GM19043 (cell line): ENCODE measurements at regions not wholly inside any gene's neighbourhood (a gene's known extent, or its start where the extent isn't known, plus 50 kb on each side); places are given as distances from the start of the nearest gene placed in this dataset.

Experiments used
- ATAC-seq: cut with Tn5 transposase; IDR thresholded peaks from one replicate; pipeline ENCODE4 v1.9.1; 2021; ENCODE audit warnings: low read depth; ENCODE audit not compliant: unreplicated experiment

DNA sequence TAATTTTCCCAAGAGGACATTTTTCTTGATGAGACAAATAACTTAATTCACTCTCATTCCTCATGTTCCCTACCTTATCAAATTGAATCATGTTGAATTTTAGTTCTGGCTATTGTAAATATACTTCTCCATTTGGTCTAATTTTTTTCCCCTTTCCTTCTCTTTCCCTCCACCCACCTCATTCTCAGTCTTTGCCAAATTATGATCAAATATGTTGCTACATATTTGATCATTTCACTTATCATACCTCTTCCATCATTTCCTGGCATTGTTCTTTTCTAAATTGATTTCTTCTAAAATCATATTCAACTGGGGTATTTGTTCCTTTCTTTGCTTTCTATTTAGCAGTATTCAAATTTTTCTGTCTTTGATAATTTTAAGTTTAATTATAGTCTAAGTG lies 52.3 kb downstream of the HDGFL1 start:
- ATAC-seq, result no peak

DNA sequence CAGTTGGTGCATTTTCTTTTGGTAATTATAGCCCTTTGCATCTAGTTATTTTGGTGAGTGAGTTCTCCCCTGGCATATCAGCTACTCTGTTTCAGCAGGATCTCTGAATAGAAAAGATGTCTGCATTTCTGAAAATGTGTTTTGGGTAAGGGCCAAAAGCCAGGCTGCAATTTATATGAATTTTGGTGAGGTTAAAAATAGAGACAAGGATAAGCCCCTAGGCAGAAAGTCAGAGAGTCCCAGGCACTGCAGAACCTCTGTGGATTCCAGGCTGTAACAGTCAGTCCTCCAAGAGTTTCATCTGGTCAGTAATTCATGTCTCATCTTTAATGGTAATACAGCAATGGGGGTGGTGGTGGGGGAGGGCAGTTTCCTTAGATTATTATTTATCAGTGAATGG lies 53.0 kb downstream of the HDGFL1 start:
- ATAC-seq, result no peak

DNA sequence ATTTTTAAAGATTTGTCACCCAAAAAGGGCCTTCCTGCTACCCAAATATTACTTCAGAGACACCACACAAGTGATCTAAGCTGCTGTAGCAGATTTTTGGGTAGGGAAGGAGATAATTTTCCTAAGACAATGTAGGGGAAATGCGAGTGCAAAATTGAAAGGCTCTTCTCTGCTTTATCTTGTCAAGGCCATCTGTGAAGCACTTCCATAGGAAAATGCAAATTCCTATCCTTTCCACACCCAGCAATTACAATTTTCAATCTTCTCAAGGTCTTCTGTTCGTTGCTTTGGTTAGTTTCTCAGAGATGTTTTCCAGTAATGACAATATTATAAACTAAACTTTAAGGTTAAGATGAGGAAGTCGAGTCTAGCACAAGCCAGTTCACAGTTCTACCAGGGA lies 53.4 kb downstream of the HDGFL1 start:
- ATAC-seq, result no peak

GRCh38 chr6:22627644-22628043 lies 58.3 kb downstream of the HDGFL1 start:
- no peak for ATAC-seq

- no peak for ATAC-seq
Measured at GRCh38 chr6:22631091-22631490, 61.7 kb downstream of the HDGFL1 start.

DNA sequence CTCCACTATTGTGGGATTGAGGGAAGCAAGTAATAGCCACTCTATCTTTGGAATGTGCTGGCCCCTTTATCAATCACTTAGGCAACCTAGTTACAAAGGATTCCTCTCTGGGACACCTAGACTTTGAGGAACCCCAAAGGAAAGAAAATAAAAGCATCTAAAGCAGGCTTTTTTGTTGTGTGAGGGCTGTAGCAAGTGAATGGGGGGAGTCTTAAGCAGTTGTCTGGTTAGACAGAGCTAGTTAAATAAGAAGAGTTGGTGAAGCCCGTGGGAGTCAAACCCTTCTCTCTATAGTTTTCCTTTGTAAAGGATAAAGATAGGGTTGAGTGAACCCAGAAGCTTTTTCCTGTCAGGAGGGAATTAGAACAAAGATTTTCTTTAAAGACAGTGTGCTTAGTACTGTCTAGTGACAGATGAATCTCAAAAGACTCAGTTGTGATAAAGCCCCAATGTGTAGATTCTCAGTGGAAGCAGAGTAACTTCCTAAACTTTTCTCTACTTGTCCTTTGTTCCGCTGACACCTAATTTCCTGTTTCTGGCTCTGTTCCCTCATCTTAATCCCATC lies 63.3 kb downstream of the HDGFL1 start:
- ATAC-seq, result no peak

GRCh38 chr6:22636452-22636851 lies 67.1 kb downstream of the HDGFL1 start:
- no peak for ATAC-seq

DNA sequence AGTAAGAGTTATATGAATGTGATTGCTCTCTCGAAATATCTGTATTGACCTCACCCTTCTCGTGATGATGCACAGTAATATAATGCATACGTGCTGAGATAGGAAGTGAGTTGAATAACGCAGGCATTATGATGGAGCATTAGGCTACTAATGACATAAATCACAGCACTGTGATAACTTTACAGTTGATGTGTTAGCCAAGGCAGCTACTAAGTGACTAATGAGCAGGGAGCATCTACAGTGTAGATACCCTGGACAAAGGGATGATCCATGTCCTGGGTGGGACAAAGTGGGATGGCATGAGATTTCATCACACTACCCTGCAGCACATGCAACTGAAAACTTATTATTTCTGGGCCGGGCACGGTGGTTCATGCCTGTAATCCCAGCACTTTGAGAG lies 68.4 kb downstream of the HDGFL1 start:
- no peak for ATAC-seq

DNA sequence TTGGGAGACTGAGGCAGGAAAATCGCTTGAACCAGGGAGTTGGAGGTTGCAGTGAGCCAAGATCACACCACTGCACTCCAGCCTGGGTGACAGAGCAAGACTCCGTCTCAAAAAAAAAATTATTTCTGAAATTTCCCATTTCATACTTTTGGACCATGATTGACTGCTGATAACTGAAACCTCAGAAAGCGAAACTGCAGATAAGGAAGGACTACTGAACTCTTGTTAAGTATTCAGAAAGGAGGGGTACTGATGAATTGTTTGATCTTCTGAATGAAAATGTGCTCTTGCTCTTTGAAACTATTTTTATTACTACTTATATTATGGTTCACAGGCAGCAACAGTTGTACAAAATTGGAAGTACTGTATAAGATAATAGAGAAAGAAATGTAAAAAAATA lies 69.0 kb downstream of the HDGFL1 start:
- no peak for ATAC-seq

- ATAC-seq, result no peak
Measured at GRCh38 chr6:22642254-22642653, 72.9 kb downstream of the HDGFL1 start.

DNA sequence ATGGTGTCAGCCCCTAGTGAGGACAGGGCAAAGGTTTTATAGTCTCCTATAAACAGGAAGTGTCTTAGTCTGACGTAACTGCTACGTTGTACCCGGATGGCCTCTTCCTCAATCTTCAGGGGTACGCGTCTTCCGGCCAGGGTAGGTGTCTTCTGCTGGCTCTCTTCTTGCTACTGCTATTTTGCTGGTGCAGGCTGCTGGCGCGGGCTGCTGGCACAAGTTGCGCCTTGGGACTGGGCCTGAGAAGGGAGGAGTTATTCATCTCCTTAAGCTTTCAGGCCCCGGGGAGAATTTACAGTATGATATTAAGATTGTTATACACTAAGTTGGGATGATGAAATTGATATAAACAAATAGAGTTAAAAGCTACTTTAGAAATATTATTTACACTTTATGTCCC lies 74.4 kb downstream of the HDGFL1 start:
- ATAC-seq, result no peak

- ATAC-seq, result no peak
Measured at GRCh38 chr6:22647719-22648118, 78.4 kb downstream of the HDGFL1 start.

- ATAC-seq, result no peak
Measured at GRCh38 chr6:22651731-22652130, 82.4 kb downstream of the HDGFL1 start.

DNA sequence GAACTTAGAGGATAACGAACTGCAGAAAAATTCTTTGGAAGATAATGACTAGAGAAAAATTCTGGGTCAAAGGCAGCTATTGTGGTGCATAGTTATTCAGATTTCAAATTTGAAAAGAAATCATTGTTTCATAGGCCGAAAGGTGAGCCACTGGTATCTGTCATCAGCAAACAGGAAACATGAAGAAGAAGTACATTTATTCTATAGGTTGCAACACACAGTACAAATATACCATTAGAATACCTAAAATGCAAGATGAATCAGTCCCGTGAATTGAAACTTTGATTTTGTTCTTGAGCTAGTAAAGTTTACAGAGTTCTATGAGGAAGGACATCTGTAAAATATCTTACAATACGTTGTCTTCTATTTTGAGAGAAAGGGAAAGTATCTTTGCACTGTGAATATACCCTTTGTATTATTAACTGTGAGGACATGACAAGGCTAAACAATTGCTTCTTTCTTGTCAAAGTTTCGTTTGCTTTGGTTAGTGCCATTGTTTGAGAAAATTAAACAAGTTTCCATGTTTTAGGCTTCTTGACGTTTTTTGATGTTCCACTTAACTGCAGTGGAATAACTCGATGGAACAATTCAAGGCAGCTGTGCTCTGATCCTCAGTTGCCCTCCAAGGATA lies 84.7 kb downstream of the HDGFL1 start:
- ATAC-seq, result no peak

- ATAC-seq, result no peak
Measured at GRCh38 chr6:22656706-22657351, 87.5 kb downstream of the HDGFL1 start.

GRCh38 chr6:22657352-22657980 lies 88.1 kb downstream of the HDGFL1 start:
- no peak for ATAC-seq

- no peak for ATAC-seq
Measured at GRCh38 chr6:22658183-22658582, 88.8 kb downstream of the HDGFL1 start.

GRCh38 chr6:22658934-22659333 lies 89.6 kb downstream of the HDGFL1 start:
- ATAC-seq, result no peak

DNA sequence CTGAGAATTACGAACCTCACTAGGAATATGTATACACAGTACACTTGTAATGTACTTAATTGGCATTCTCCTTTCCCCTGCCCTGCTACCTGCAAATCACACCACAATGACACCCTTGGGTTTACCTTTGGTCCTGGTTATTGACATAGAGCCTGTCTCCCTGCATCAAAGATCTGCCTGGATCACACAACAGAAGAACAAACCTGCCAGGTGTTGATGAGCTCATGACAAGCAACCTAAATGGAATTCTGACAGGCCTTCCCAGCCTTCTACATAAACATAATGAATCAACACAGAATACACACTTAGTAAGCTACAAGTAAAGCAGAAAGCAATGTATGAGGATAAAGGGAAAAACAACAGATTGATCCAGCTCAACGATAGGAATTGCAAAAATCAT lies 95.6 kb downstream of the HDGFL1 start:
- no peak for ATAC-seq

DNA sequence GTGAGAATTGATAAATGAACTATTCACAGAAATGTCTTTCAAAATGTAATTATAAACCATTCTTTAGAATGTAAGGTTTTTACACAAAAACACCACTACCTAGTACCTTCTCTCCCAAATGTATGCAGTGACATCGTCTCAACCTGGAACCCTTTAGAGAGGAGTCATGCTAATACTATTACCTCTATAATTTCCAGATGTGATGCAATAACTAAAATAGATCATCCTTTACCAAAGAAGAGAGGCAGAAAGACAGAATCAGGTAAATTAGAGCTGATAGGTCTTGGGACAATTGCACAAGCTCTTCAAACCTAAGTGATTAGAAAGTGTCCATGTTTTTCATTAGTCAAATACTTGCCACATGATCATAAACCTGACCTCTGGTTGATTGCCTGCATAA lies 96.7 kb downstream of the HDGFL1 start:
- ATAC-seq, result no peak

- ATAC-seq, result no peak
Measured at GRCh38 chr6:22666586-22666985, 97.2 kb downstream of the HDGFL1 start.

DNA sequence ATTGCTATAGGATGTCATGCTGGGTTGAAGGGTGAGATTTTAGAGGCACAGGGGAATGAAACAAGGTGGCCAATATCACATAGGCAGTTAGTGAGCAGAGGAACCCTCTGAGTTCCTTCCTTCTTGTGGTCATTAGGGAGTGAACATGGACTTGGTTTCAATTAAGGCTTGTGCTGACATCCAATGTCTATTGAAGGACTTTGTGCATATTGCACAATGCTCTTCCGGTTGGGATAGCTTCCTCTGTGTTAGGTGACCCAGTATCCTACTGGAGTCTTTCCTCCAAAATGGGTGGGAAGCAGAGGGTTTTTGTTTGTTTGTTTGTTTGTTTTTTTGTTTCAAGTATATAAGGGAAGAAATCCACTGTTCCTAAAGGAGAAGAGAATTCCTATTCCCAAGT lies 98.5 kb downstream of the HDGFL1 start:
- ATAC-seq, result no peak
